SK-N-SH (cell line): ENCODE measurements at regions not wholly inside any gene's neighbourhood (a gene's known extent, or its start where the extent isn't known, plus 50 kb on each side); places are given as distances from the start of the nearest gene placed in this dataset.

ENCODE experiments used
- CTCF ChIP-seq: fragments of 200-600 bp; sonication (generic); IDR thresholded peaks from 2 replicates; pipeline ENCODE4 v1.6.1; 2017; ENCODE audit warnings: antibody characterized with exemption, mild to moderate bottlenecking, moderate library complexity
- FOXJ3 ChIP-seq: sonication (generic); formaldehyde crosslinking; IDR thresholded peaks from 2 replicates; pipeline ENCODE4 v1.5.1; 2020; ENCODE audit warnings: mild to moderate bottlenecking, missing genetic modification reagents
- MXI1 ChIP-seq: IDR thresholded peaks from 2 replicates; pipeline ENCODE4 v1.6.1; 2012; ENCODE audit warnings: mild to moderate bottlenecking, low read depth, low read length, improper control_type of control experiment
- POLR2AphosphoS5 ChIP-seq: IDR thresholded peaks from 2 replicates; pipeline ENCODE4 v1.6.1; 2012; ENCODE audit warnings: low read depth, low read length
- RAD21 ChIP-seq: IDR thresholded peaks from 2 replicates; pipeline ENCODE4 v1.6.1; 2012; ENCODE audit warnings: mild to moderate bottlenecking, low read length
- USF1 ChIP-seq: IDR thresholded peaks from 2 replicates; pipeline ENCODE4 v1.4.0; 2012; ENCODE audit warnings: low read depth, borderline replicate concordance
- YY1 ChIP-seq: IDR thresholded peaks from 2 replicates; pipeline ENCODE4 v1.4.0; 2012; ENCODE audit warnings: low read depth, mild to moderate bottlenecking

- TF ChIP-seq USF1: no peak
- no peak for TF ChIP-seq CTCF
- TF ChIP-seq FOXJ3 (CRISPR knock-in tag): no peak
- TF ChIP-seq POLR2AphosphoS5: no peak
- TF ChIP-seq MXI1: no peak
- TF ChIP-seq RAD21: no peak
- no peak for TF ChIP-seq YY1
Measured at GRCh38 chr11:134562941-134563471, 151.0 kb upstream of the B3GAT1 start.
